ENCODE measurements at regions not wholly inside any gene's neighbourhood (a gene's known extent, or its start where the extent isn't known, plus 50 kb on each side); places are given as distances from the start of the nearest gene placed in this dataset.

GRCh38 chr2:146260551-146260950 is 1584.3 kb upstream of the ACVR2A start:
- POLR2A ChIA-PET (ENCODE audit: unreplicated experiment), result no interaction called here

GRCh38 chr2:146259816-146260215 is 1585.0 kb upstream of the ACVR2A start:
- CTCF ChIA-PET, result no interaction called here
- no TSS peak for BruUV-seq (replicated peaks)
- intact Hi-C loops (cut with micrococcal nuclease), result no loop called here

More at GRCh38 chr2:146260551-146260950, 1584.3 kb upstream of the ACVR2A start:
- no peak overlapping the region for H3K27ac ChIP-seq (ENCODE audit: low read length)
- no TSS peak for BruUV-seq (replicated peaks)
- no peaks in the 10 kb centered on the region for H3K36me3 ChIP-seq (ENCODE audit: low read depth, low read length)
- H3K4me3 ChIP-seq (ENCODE audit: low read length), result no peak overlapping the region
- H2AFZ ChIP-seq (ENCODE audit: low read length), result no peak overlapping the region
- CTCF ChIA-PET, result no interaction called here
- no peak overlapping the region for H3K9ac ChIP-seq (ENCODE audit: low read length)
- H4K20me1 ChIP-seq (ENCODE audit: low read length), result no peaks in the 10 kb centered on the region
- no peaks in the 10 kb centered on the region for H3K4me1 ChIP-seq (ENCODE audit: insufficient read depth, low read length)
- DNase-seq (no peak), ATAC-seq (no peak)
- no peak overlapping the region for H3K4me2 ChIP-seq (ENCODE audit: low read length)
- intact Hi-C loops (cut with micrococcal nuclease), result no loop called here
- no peaks in the 10 kb centered on the region for H3K79me2 ChIP-seq (ENCODE audit: low read length)
- no peaks in the 10 kb centered on the region for H3K27me3 ChIP-seq (ENCODE audit: low read length)
- H3F3A ChIP-seq (ENCODE audit: low read length, unreplicated experiment), result no peaks in the 10 kb centered on the region
- TF ChIP-seq EZH2phosphoT487 (IDR thresholded peaks at IDR 0.05; ENCODE audit: borderline replicate concordance, low read length), result no peak
- TF ChIP-seq CTCF (conservative IDR thresholded peaks at IDR 0.05; ENCODE audit: low read depth, low read length), result no peak
- no peak for TF ChIP-seq EZH2 (IDR thresholded peaks at IDR 0.05; ENCODE audit: low read length, unreplicated experiment)
- no peaks in the 10 kb centered on the region for H3K9me2 ChIP-seq (replicated peaks; ENCODE audit: low read length)
- no peaks in the 10 kb centered on the region for H3K9me3 ChIP-seq (ENCODE audit: low read length)

GRCh38 chr2:146258071-146258470 is 1586.8 kb upstream of the ACVR2A start:
- H3K9me2 ChIP-seq (replicated peaks; ENCODE audit: low read length), result no peaks in the 10 kb centered on the region
- no peak overlapping the region for H2AFZ ChIP-seq (ENCODE audit: low read length)
- no peaks in the 10 kb centered on the region for H3K9me3 ChIP-seq (ENCODE audit: low read length)
- no TSS peak for BruUV-seq (replicated peaks)
- H3F3A ChIP-seq (ENCODE audit: low read length, unreplicated experiment), result no peaks in the 10 kb centered on the region
- H3K27ac ChIP-seq (ENCODE audit: low read length), result no peak overlapping the region
- no peaks in the 10 kb centered on the region for H4K20me1 ChIP-seq (ENCODE audit: low read length)
- CTCF ChIA-PET, result no interaction called here
- no peaks in the 10 kb centered on the region for H3K79me2 ChIP-seq (ENCODE audit: low read length)
- H3K4me1 ChIP-seq (ENCODE audit: insufficient read depth, low read length), result no peaks in the 10 kb centered on the region
- intact Hi-C loops (cut with micrococcal nuclease), result no loop called here
- POLR2A ChIA-PET (ENCODE audit: unreplicated experiment), result no interaction called here
- no peaks in the 10 kb centered on the region for H3K36me3 ChIP-seq (ENCODE audit: low read depth, low read length)
- H3K4me3 ChIP-seq (ENCODE audit: low read length), result no peak overlapping the region
- H3K9ac ChIP-seq (ENCODE audit: low read length), result no peak overlapping the region
- no peak for DNase-seq
- H3K4me2 ChIP-seq (ENCODE audit: low read length), result no peak overlapping the region
- no peak for ATAC-seq
- no peak for TF ChIP-seq EZH2phosphoT487 (IDR thresholded peaks at IDR 0.05; ENCODE audit: borderline replicate concordance, low read length)
- TF ChIP-seq CTCF (conservative IDR thresholded peaks at IDR 0.05; ENCODE audit: low read depth, low read length), result no peak
- no peak for TF ChIP-seq EZH2 (IDR thresholded peaks at IDR 0.05; ENCODE audit: low read length, unreplicated experiment)
- no peaks in the 10 kb centered on the region for H3K27me3 ChIP-seq (ENCODE audit: low read length)

More at GRCh38 chr2:146259816-146260215, 1585.0 kb upstream of the ACVR2A start:
- ATAC-seq, result no peak
- no peaks in the 10 kb centered on the region for H3K27me3 ChIP-seq (ENCODE audit: low read length)
- no peaks in the 10 kb centered on the region for H3K9me2 ChIP-seq (replicated peaks; ENCODE audit: low read length)
- no peaks in the 10 kb centered on the region for H3F3A ChIP-seq (ENCODE audit: low read length, unreplicated experiment)
- no peaks in the 10 kb centered on the region for H3K4me1 ChIP-seq (ENCODE audit: insufficient read depth, low read length)
- H3K9ac ChIP-seq (ENCODE audit: low read length), result no peak overlapping the region
- POLR2A ChIA-PET (ENCODE audit: unreplicated experiment), result no interaction called here
- no peaks in the 10 kb centered on the region for H3K79me2 ChIP-seq (ENCODE audit: low read length)
- H3K9me3 ChIP-seq (ENCODE audit: low read length), result no peaks in the 10 kb centered on the region
- no peak overlapping the region for H2AFZ ChIP-seq (ENCODE audit: low read length)
- H4K20me1 ChIP-seq (ENCODE audit: low read length), result no peaks in the 10 kb centered on the region
- H3K4me3 ChIP-seq (ENCODE audit: low read length), result no peak overlapping the region
- no peak for DNase-seq
- TF ChIP-seq EZH2phosphoT487 (IDR thresholded peaks at IDR 0.05; ENCODE audit: borderline replicate concordance, low read length) (no peak), CTCF (conservative IDR thresholded peaks at IDR 0.05; ENCODE audit: low read depth, low read length) (no peak), EZH2 (IDR thresholded peaks at IDR 0.05; ENCODE audit: low read length, unreplicated experiment) (no peak)
- no peaks in the 10 kb centered on the region for H3K36me3 ChIP-seq (ENCODE audit: low read depth, low read length)
- no peak overlapping the region for H3K4me2 ChIP-seq (ENCODE audit: low read length)
- no peak overlapping the region for H3K27ac ChIP-seq (ENCODE audit: low read length)

Data from PC-3 (cell line).